Esophagus muscularis mucosa (tissue), 4 donors: ENCODE measurements at regions not wholly inside any gene's neighbourhood (a gene's known extent, or its start where the extent isn't known, plus 50 kb on each side); places are given as distances from the start of the nearest gene placed in this dataset.

Experiments used
- DNase-seq: peaks from one replicate; pipeline ENCODE4 v3.0.0-alpha.2; 2017; ENCODE audit errors: extremely low spot score
- H3K27ac ChIP-seq, 4 donors: fragments of 200-600 bp; sonication (generic); replicated peaks in 1 of 4; 1 replicate in 3 of 4; 2 replicates in 1 of 4; pipeline ENCODE4 v1.5.1; 2016 to 2019; ENCODE audit warnings: mild to moderate bottlenecking in 1 of 4
- H3K27me3 ChIP-seq, 4 donors: fragments of 200-600 bp; sonication (generic); one replicate each; pipeline versions ENCODE4 v1.5.1 to v1.6.0; 2016 to 2019
- H3K36me3 ChIP-seq, 4 donors: fragments of 200-600 bp; sonication (generic); one replicate each; pipeline ENCODE4 v1.5.1; 2016 to 2019
- H3K4me1 ChIP-seq, 4 donors: fragments of 200-600 bp; sonication (generic); one replicate each; pipeline ENCODE4 v1.5.1; 2016 to 2019
- H3K4me3 ChIP-seq, 4 donors: fragments of 200-600 bp; sonication (generic); 1 replicate in 2 of 4; 2 replicates in 2 of 4; pipeline ENCODE4 v1.5.1; 2016 to 2019; ENCODE audit warnings: mild to moderate bottlenecking in 4 of 4, moderate library complexity in 1 of 4
- H3K9me3 ChIP-seq, 4 donors: fragments of 200-600 bp; sonication (generic); 1 replicate in 3 of 4; 2 replicates in 1 of 4; pipeline ENCODE4 v1.5.1; 2016 to 2019
- CTCF ChIP-seq, 3 experiments: fragments of 200-600 bp in 2 of 3; fragments of 450-650 bp in 1 of 3; sonication (generic) in 2 of 3; IDR thresholded peaks; one replicate each; pipeline ENCODE4 v1.5.1; 2017 to 2019; ENCODE audit warnings: antibody characterized with exemption in 3 of 3, mild to moderate bottlenecking in 2 of 3, moderate library complexity in 1 of 3
- EP300 ChIP-seq: sonication (generic); formaldehyde crosslinking; IDR thresholded peaks from one replicate; pipeline ENCODE4 v1.6.1; 2017; ENCODE audit warnings: antibody characterized with exemption
- POLR2A ChIP-seq: fragments of 450-650 bp; IDR thresholded peaks from one replicate; pipeline ENCODE4 v1.6.1; 2017; ENCODE audit warnings: antibody characterized with exemption, moderate library complexity, mild to moderate bottlenecking, low read depth
- POLR2AphosphoS5 ChIP-seq, 2 donors: sonication (generic); formaldehyde crosslinking; IDR thresholded peaks; one replicate each; pipeline ENCODE4 v1.6.1; 2017; ENCODE audit warnings: antibody characterized with exemption in 2 of 2
- WGBS: methylation state at CpG from one replicate; pipeline ENCODE4 v1.1.5; 2018; 5-methylcytosine and 5-hydroxymethylcytosine counted together
- intact Hi-C: fragments of 100-400 bp; cut with DNase I; formaldehyde crosslinking; loops from one replicate; pipeline ENCODE4 v1.15.1; 2023

GRCh38 chr13:22821589-22821988 lies 359.2 kb upstream of the SGCG start:
- H3K4me3 ChIP-seq = no peak overlapping the region
- no peaks in the 10 kb centered on the region for H3K27me3 ChIP-seq
- H3K9me3 ChIP-seq = no peaks in the 10 kb centered on the region
- H3K27ac ChIP-seq = no peak overlapping the region
- no peak for TF ChIP-seq POLR2AphosphoS5 (IDR thresholded peaks at IDR 0.05)
- TF ChIP-seq CTCF (IDR thresholded peaks at IDR 0.05) = no peak
- no peak for TF ChIP-seq EP300
- no peak for TF ChIP-seq POLR2A
- intact Hi-C loops = no loop called here
- no peaks in the 10 kb centered on the region for H3K36me3 ChIP-seq
- no peak for DNase-seq
- 98% methylated on average over 2 of the region's 2 CpGs for WGBS
- no peaks in the 10 kb centered on the region for H3K4me1 ChIP-seq

GRCh38 chr13:22825186-22825585 lies 355.6 kb upstream of the SGCG start:
- Histone ChIP-seq H3K4me1 (no peaks in the 10 kb centered on the region), H3K27me3 (no peaks in the 10 kb centered on the region), H3K36me3 (no peaks in the 10 kb centered on the region), H3K4me3 (no peak overlapping the region), H3K9me3 (no peaks in the 10 kb centered on the region), H3K27ac (no peak overlapping the region)
- intact Hi-C loops = no loop called here
- TF ChIP-seq POLR2A = no peak
- no peak for TF ChIP-seq POLR2AphosphoS5 (IDR thresholded peaks at IDR 0.05)
- no peak for TF ChIP-seq EP300
- no peak for TF ChIP-seq CTCF (IDR thresholded peaks at IDR 0.05)
- 83% methylated on average over 1 of the region's 1 CpG for WGBS
- DNase-seq = no peak

- H3K4me1 ChIP-seq = no peaks in the 10 kb centered on the region
Observed at GRCh38 chr13:22828081-22828480, 352.7 kb upstream of the SGCG start.

GRCh38 chr13:22836475-22836874 lies 344.3 kb upstream of the SGCG start:
- no peak overlapping the region for H3K27ac ChIP-seq
- DNase-seq = no peak
- H3K27me3 ChIP-seq = no peaks in the 10 kb centered on the region
- H3K9me3 ChIP-seq = no peaks in the 10 kb centered on the region
- no peak for TF ChIP-seq EP300
- no peak for TF ChIP-seq CTCF (IDR thresholded peaks at IDR 0.05)
- TF ChIP-seq POLR2AphosphoS5 (IDR thresholded peaks at IDR 0.05) = no peak
- no peak for TF ChIP-seq POLR2A
- H3K4me1 ChIP-seq = peaks cover 0 to 12% (median 8%) of the 10 kb centered on the region in 4 donors
- no peaks in the 10 kb centered on the region for H3K36me3 ChIP-seq
- H3K4me3 ChIP-seq = no peak overlapping the region
- 77% methylated on average over 2 of the region's 2 CpGs for WGBS
- intact Hi-C loops = no loop called here

More at GRCh38 chr13:22828081-22828480, 352.7 kb upstream of the SGCG start:
- 75% methylated on average over 2 of the region's 2 CpGs for WGBS
- intact Hi-C loops = no loop called here
- TF ChIP-seq POLR2A = no peak
- TF ChIP-seq CTCF (IDR thresholded peaks at IDR 0.05) = no peak
- TF ChIP-seq EP300 = no peak
- TF ChIP-seq POLR2AphosphoS5 (IDR thresholded peaks at IDR 0.05) = no peak
- DNase-seq = no peak
- Histone ChIP-seq H3K4me3 (no peak overlapping the region), H3K27me3 (no peaks in the 10 kb centered on the region), H3K9me3 (no peaks in the 10 kb centered on the region), H3K36me3 (no peaks in the 10 kb centered on the region), H3K27ac (no peak overlapping the region)

GRCh38 chr13:22837980-22838647 lies 342.7 kb upstream of the SGCG start:
- intact Hi-C loops = no loop called here
- Histone ChIP-seq H3K27ac (no peak overlapping the region), H3K9me3 (no peaks in the 10 kb centered on the region), H3K27me3 (no peaks in the 10 kb centered on the region), H3K36me3 (no peaks in the 10 kb centered on the region), H3K4me1 (peaks cover 0 to 12% (median 8%) of the 10 kb centered on the region in 4 donors), H3K4me3 (peak overlapping the region; percentile 37 to 48 (median 44))
- no peak for DNase-seq
- WGBS = 28% methylated on average over 25 of the region's 45 CpGs
- TF ChIP-seq POLR2A (no peak), CTCF (IDR thresholded peaks at IDR 0.05) (no peak), EP300 (no peak), POLR2AphosphoS5 (IDR thresholded peaks at IDR 0.05) (no peak)
